Activated naive CD4-positive, alpha-beta T cell treated with anti-CD3 and anti-CD28 coated beads, Interleukin-2, amount 50 U/mL, for 72 hours (primary cell): ENCODE measurements at regions not wholly inside any gene's neighbourhood (a gene's known extent, or its start where the extent isn't known, plus 50 kb on each side); places are given as distances from the start of the nearest gene placed in this dataset.
"Not testable (repeated sequence)": the region's sequence is repeated elsewhere in the genome, so short reads cannot be mapped to it uniquely, and the experiment has no call there.

Experiments used
- ATAC-seq, 2 donors: fragments of 150-1000 bp; cut with Tn5 transposase; 2 replicates each; pipeline ENCODE4 v1.10.0; 2021; ENCODE audit warnings: mild to moderate bottlenecking in 2 of 2, moderate library complexity in 2 of 2
- DNase-seq, 2 donors: peaks; one replicate each; pipeline ENCODE4 v3.0.0; 2021 to 2022; ENCODE audit warnings: low spot score in 2 of 2
- H3K27ac Mint-ChIP-seq, 2 donors: one replicate each; pipeline ENCODE4 v1.8.0; 2022; ENCODE audit warnings: mild to moderate bottlenecking in 2 of 2, mixed read lengths in 2 of 2
- H3K36me3 Mint-ChIP-seq, 2 donors: one replicate each; pipeline ENCODE4 v1.8.0; 2022; ENCODE audit warnings: mixed read lengths in 2 of 2
- H3K9me3 Mint-ChIP-seq, 2 donors: one replicate each; pipeline ENCODE4 v1.8.0; 2022; ENCODE audit warnings: mixed read lengths in 2 of 2

DNA sequence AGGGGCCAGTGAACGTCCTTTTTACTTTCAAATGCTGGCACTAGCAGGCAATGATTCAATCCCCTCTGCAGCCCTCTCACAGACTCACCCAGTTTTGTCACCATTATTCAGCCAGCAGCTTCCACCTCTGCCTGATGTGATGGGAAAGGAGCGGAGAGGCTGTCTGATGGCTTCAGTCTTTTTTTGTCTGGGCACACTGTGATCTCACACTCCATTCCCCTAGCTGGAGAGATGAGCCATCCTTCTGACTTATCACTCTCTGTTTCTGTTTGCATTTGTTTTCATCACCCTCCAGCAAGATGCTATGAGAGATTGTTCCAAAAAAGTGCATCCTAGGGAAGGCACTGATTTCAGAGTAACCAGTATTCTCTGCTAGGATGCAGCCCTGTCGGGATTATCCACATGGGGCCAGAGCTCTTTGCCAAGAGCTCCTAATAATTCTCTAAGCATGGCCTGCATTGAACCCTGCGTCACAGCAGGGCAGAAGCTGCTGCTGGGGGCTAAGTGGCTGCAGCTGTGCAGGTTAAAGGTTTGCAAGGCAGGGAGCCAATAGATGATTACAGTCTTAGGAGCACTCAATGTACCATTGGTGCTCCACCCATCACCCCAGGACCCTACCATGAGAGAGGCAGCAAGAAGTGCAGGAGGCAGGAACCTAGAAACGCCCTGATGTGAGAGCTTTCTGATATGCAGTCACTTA, 236.1 kb upstream of the C16orf82 start:
- DNase-seq = no peak
- Mint-ChIP-seq H3K9me3 (no peaks in the 10 kb centered on the region), H3K36me3 (no peaks in the 10 kb centered on the region), H3K27ac (no peak overlapping the region)
- ATAC-seq = no peak

DNA sequence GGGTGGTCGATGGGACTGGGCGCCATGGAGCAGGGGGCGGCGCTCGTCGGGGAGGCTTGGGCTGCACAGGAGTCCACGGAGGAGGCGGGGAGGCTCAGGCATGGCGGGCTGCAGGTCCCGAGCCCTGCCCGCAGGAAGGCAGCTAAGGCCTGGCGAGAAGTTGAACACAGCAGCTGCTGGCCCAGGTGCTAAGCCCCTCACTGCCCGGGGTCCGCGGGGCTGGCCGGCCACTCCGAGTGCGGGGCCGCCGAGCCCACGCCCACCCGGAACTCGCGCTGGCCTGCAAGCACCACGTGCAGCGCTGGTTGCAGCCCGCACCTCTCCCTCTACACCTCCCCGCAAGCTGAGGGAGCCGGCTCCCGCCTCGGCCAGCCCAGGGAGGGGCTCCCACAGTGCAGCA, 230.6 kb upstream of the C16orf82 start:
- not testable (repeated sequence) for ATAC-seq, H3K36me3 Mint-ChIP-seq, H3K27ac Mint-ChIP-seq, DNase-seq, H3K9me3 Mint-ChIP-seq

DNA sequence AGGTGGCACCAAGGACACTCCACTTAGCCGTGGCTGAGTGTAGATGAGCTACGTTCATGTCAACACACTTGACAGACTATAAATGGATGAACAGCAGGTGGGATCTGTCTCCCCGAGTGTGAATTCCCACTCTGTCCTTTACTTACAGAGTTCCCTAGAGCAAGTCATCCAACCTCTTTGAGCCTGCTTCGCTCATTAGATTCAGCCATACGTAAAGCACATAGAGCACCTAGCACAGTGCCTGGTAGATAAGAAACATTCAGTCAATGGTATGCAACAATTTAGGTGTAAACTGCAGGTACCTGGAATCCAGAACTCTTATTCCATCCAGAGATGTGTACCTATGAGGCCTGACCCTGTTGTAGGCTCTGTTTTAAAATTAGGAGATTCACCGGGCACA, 227.8 kb upstream of the C16orf82 start:
- H3K36me3 Mint-ChIP-seq = no peaks in the 10 kb centered on the region
- H3K9me3 Mint-ChIP-seq = no peaks in the 10 kb centered on the region
- ATAC-seq (no peak), DNase-seq (no peak)
- H3K27ac Mint-ChIP-seq = no peak overlapping the region

DNA sequence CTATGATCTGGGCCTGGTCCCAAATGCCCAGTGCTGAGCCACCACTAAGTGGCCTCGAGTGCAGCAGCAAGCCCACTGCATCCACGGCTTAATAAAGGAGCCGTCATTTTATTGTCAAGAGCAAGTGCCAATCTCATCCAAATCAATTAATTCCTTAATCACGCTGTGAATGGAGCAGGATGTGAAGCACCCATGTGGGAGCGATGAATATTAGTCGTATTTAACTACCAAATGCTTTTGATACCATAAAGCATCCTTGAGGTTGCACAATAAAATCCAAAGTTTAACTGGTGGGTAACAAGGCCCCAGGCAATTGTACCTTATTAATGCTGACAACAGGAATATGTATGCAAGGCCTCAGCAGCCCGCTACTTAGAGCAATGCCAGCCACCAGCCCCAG, 226.0 kb upstream of the C16orf82 start:
- Mint-ChIP-seq H3K36me3 (no peaks in the 10 kb centered on the region), H3K27ac (no peak overlapping the region), H3K9me3 (no peaks in the 10 kb centered on the region)
- ATAC-seq = no peak
- no peak for DNase-seq

DNA sequence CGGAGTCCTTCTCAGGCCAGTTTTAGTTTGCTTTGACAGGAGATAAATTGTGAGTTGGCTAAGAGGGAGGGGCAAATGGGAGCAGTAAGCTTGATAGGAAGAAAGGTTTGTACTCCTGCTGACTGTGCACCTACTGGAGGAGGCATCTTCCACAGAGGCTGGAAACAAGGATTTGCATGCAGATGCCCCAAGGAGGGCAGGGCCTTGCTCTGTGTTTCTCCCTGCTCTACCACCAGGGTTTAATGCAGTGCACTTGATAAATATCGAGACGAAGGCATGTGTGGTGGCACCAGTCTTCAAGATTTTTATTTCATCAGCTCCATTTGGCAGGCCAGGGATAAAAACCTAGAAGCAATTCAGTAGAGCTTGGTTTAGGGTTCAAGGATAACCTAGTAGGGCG, 210.5 kb upstream of the C16orf82 start:
- ATAC-seq (no peak), DNase-seq (no peak)
- H3K9me3 Mint-ChIP-seq = peaks cover 12 to 16% of the 10 kb centered on the region in 2 donors
- no peak overlapping the region for H3K27ac Mint-ChIP-seq
- peaks cover 17% of the 10 kb centered on the region in 2 donors for H3K36me3 Mint-ChIP-seq

DNA sequence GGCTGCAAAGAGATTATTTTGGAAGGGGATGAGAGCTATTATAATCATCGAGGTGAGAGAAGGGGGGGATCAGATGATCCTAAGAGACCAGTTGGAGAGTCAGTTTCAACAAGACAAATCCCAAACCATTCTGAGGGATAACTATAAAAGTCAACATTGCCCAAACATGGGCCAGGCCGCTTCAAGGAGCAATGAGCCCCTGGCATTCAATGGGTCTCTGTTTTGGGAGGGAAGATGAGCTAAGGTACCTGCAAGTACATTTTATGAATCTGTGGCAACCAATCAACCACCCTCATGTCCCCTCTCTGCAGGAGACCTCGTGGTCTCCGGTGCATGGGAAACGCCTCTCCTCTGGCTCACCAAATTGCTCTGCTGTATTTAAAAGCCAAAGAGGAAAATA, 209.9 kb upstream of the C16orf82 start:
- ATAC-seq (no peak), DNase-seq (no peak)
- peaks cover 17 to 18% of the 10 kb centered on the region in 2 donors for H3K9me3 Mint-ChIP-seq
- peaks cover 19 to 22% of the 10 kb centered on the region in 2 donors for H3K36me3 Mint-ChIP-seq
- H3K27ac Mint-ChIP-seq = no peak overlapping the region

DNA sequence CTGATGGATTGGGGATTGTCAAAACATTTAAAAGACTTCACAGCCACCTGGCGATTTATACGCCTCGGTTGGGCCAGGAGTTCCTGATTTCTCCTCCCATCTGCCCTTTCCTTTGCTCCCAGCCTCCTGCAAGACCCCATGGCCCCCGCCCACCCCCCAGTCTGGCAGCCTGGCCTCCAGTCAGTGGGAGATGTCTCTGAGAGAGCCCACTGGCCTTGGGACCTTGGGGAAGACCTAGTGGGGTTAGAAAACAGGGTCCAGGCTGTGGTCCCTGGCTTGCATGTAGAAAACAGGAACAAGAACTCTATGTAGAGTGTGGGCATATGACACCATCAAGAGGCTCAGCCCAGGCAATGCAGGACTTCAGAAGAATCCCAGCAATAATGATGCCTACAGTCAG, 209.4 kb upstream of the C16orf82 start:
- no peak overlapping the region for H3K27ac Mint-ChIP-seq
- DNase-seq = no peak
- ATAC-seq = no peak
- H3K36me3 Mint-ChIP-seq = peaks cover 19 to 24% of the 10 kb centered on the region in 2 donors
- peaks cover 18% of the 10 kb centered on the region in 2 donors for H3K9me3 Mint-ChIP-seq

DNA sequence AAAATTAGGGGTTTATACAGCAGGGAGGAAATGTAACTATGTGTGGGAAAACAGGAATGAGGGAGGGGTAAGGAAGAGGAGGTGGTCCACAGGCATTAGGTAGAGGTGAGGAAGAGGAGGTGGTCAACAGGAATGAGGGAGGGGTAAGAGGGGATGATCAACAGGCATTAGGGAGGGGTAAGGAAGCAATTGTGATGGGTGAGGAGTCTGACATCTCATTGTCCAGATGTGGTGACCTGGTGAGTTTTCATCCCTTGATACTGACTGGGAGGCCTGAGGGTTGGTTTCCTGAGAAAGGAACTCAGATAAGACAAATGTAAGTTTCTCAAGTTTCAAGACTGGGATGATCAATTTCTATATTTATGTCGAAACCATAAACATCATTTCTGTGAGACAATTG, 206.2 kb upstream of the C16orf82 start:
- ATAC-seq (no peak), DNase-seq (no peak)
- Mint-ChIP-seq H3K27ac (no peak overlapping the region), H3K9me3 (peaks cover 18% of the 10 kb centered on the region in 2 donors), H3K36me3 (peaks cover 19 to 24% of the 10 kb centered on the region in 2 donors)

DNA sequence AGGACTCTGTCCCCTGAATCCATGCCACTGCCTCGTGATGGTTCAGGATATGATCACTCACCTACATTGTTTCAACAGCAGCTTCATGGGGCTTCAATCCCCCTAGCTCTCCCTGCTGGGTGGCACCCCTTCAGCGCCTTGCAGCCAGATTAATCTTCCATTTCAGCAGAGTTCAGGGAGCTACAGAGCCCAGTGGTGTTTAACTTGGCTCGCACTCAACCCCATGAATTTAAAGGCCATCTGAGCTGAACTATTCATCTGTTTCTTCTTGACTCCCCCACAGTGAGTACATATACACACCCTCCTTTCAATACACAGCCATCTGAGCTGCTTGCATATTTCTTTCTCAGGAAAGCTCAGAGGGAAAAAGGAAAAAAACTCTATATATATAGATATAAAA, 202.8 kb upstream of the C16orf82 start:
- Mint-ChIP-seq H3K36me3 (peaks cover 19 to 20% of the 10 kb centered on the region in 2 donors), H3K9me3 (peaks cover 18% of the 10 kb centered on the region in 2 donors), H3K27ac (no peak overlapping the region)
- ATAC-seq (no peak), DNase-seq (no peak)

DNA sequence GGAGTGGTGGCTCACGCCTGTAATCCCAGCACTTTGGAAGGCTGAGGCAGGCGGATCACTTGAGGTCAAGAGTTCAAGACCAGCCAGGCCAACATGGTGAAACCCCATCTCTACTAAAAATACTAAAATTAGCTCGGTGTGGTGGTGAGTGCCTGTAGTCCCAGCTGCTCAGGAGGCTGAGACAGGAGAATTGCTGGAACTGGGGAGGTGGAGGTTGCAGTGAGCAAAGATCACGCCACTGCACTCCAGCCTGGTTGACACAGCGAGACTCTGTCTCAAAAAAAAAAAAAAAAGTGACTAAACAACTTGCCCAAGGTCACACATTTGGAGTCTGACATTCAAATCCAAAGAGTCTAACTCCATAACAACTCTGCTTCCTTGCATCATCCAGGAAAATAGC, 192.4 kb upstream of the C16orf82 start:
- not testable (repeated sequence) for ATAC-seq, H3K9me3 Mint-ChIP-seq, DNase-seq, H3K27ac Mint-ChIP-seq, H3K36me3 Mint-ChIP-seq

DNA sequence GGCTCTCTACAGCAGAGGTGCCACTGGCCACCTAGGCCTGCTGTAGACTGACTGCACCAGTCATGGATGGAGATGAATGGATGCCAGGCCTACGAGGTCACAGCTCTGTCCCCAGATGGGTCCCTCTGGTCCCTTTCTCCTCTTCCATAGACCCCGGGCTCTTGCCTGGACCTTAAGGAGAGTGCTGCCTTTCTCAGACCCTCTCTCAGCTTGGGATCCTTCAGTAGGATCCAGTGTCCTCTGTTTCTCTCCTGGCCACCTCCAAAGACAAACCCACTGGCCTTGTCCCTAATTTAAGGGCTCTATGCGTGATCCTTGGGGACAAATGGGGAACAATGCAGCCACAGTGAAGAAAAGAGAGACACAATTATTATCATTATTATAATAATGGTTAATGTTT, 189.3 kb upstream of the C16orf82 start:
- Mint-ChIP-seq H3K36me3 (no peaks in the 10 kb centered on the region), H3K9me3 (no peaks in the 10 kb centered on the region), H3K27ac (no peak overlapping the region)
- ATAC-seq (no peak), DNase-seq (no peak)

DNA sequence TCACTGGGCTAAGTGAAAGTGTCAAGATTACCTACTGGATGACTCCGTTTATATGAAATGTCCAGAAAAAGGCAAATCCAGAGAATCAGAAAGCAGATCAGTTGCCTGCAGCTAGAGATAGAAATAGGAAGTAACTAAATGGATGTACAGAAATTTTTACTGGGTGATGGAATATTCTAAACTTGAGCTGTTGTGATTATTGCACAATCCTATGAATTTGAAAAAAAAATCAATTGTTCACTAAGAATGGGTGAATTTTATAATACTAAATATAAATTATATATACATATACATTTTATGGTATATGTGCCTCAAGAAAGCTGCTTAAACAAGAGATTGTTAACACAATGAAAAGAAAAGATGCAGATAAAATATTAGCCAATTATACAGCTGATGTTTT, 181.1 kb upstream of the C16orf82 start:
- Mint-ChIP-seq H3K27ac (no peak overlapping the region), H3K36me3 (no peaks in the 10 kb centered on the region), H3K9me3 (no peaks in the 10 kb centered on the region)
- DNase-seq = no peak
- ATAC-seq = no peak

DNA sequence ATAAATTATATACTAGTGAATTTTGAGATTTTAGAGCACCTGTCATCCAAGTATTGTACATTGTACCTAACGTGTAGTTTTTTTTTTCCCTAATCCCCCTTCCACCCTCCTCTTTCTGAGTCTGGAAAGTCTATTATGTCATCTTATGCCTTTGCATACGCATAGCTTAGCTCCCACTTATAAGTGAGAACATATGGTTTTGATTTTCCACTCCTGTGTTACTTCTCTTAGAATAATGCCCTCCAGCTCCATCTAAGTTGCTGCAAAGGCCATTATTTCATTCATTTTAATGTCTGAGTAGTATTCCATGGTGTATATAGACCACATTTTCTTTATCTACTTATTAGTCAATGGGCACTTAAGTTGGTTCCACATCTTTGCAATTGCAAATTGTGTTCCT, 177.0 kb upstream of the C16orf82 start:
- Mint-ChIP-seq H3K9me3 (no peaks in the 10 kb centered on the region), H3K27ac (no peak overlapping the region), H3K36me3 (peaks cover 0 to 4% of the 10 kb centered on the region in 2 donors)
- no peak for DNase-seq
- no peak for ATAC-seq

DNA sequence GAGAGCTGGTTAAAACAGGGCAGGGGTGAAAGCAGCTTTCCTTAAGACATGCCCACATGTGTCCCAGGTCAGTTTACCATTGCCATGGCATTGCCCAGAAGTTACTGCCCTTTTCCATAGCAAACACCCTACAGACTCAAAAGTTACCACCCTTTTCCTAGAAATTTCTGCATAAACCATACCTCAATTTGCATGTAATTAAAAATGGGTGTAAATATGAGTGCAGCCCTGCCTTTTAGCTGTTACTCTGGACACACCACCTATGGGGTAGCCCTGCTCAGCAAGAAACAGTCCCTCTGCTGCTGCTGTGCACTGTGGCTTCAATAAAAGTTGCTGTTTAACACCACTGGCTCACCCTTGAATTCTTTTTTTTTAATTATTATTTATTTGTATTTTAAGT, 168.5 kb upstream of the C16orf82 start:
- ATAC-seq (no peak), DNase-seq (no peak)
- Mint-ChIP-seq H3K36me3 (peaks cover 0 to 4% of the 10 kb centered on the region in 2 donors), H3K27ac (no peak overlapping the region), H3K9me3 (no peaks in the 10 kb centered on the region)

DNA sequence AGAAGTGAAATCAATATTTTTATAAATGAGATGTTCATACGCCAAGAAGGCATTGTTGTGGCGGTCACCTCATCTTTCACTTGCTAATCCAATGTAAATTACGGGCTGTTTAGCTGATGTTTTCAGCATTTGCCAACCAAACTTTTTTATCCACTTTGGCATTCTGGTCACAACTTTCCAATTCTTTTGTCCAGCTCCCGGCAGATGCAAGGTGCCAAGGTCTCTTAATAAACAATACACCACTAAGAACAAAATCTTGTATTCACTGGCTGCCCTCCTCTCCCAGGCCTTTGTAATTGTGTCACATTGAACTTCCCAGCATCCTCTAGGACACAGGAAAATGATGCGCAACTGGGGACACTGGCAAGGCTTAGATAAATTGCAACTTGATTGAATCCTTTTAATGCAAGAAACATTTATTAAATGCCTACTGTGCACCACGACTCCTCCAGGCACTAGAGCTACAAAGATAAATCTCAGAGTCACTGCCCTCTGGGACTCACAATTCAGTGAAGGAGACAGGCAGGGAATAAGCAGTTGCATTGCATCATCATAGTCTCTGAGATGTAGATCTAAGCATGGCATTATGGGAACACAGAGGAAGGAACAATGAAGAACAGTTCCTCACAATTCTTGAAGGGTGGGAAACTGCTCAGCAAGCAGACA, 165.4 kb upstream of the C16orf82 start:
- H3K9me3 Mint-ChIP-seq = no peaks in the 10 kb centered on the region
- H3K27ac Mint-ChIP-seq = no peak overlapping the region
- DNase-seq = no peak
- ATAC-seq = no peak
- no peaks in the 10 kb centered on the region for H3K36me3 Mint-ChIP-seq

DNA sequence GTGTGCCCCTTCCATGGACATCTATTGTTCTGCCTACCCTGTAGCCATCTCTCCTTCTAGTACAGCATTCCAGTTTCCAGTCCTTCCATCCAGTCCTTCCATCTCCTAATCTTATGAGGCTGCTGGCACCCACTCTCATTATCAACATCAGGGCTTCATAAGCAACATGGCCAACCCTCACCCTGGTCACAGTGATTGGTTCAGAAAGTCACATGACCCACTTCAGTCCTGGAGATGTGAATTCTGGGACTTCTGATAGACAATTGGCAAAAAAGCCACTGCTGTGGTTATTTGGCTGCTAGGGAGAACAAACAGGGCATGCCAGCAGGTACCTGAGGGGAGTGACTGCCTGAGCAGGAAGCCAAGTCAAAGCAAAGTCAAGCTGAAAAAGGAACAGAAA, 164.7 kb upstream of the C16orf82 start:
- DNase-seq (no peak), ATAC-seq (no peak)
- Mint-ChIP-seq H3K36me3 (no peaks in the 10 kb centered on the region), H3K9me3 (no peaks in the 10 kb centered on the region), H3K27ac (no peak overlapping the region)

DNA sequence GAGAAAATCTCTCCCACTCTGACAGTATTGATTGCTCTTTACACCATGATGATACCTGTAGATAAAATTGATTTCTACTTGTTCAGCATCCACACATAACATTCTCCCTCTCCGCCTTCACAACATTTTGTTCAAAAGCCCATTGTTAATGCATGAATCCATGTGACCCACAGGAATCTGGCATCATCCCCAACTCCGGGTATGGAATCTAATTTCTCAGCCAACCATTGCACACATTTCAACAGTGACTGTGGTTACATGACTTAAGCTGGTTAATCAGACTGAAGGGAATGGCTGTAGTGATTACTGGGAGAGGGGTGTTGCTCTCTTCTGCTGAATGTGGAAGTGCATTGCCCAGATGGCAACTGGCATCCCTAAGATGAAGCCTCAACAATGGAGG, 161.4 kb upstream of the C16orf82 start:
- no peak for DNase-seq
- no peak for ATAC-seq
- no peaks in the 10 kb centered on the region for H3K36me3 Mint-ChIP-seq
- no peak overlapping the region for H3K27ac Mint-ChIP-seq
- H3K9me3 Mint-ChIP-seq = no peaks in the 10 kb centered on the region

DNA sequence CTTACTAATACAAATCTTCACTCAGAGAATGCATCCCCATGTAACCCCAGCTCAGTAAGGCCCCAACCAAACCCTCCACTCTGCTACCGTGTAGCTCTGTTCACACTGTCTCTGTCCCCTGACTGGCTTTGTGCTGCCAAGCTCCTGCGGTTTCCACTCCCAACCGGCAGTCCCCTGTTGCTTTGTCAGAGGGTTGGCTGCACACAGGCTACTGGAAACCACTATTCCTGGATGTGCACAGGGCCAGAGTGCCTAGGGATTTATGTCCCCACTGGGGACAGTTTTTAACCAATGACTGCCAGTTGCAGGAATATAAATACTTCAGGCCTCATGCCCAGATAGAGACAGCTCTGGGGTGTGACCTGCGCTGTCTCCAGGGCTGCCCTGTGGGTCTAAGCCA, 157.1 kb upstream of the C16orf82 start:
- Mint-ChIP-seq H3K27ac (no peak overlapping the region), H3K36me3 (no peaks in the 10 kb centered on the region), H3K9me3 (no peaks in the 10 kb centered on the region)
- DNase-seq (no peak), ATAC-seq (no peak)
